Right forelimb (tissue), 1 donor: ENCODE measurements at regions not wholly inside any gene's neighbourhood (a gene's known extent, or its start where the extent isn't known, plus 50 kb on each side); places are given as distances from the start of the nearest gene placed in this dataset.

Source experiments
- DNase-seq: peaks from one replicate; pipeline ENCODE4 v3.0.0-alpha.2; 2018

DNA sequence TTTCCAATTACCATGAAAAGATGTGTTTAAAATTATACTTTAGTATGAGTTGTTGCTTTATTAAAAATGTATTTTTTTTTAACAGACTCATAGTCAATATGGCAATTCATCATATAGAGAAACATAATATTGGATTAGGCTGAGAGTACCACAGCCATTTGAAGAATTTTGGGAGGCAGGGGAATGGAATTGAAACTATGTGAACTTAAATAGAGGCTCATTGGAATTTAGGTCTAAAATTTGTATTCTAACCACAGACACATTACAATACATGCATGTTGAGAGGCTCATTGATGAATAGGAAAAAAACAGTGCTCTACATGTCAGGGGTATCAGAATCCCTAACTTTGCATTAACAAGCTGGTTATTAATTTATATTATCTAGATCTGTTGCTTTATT lies 269.6 kb downstream of the DKK2 start:
- no peak for DNase-seq

DNA sequence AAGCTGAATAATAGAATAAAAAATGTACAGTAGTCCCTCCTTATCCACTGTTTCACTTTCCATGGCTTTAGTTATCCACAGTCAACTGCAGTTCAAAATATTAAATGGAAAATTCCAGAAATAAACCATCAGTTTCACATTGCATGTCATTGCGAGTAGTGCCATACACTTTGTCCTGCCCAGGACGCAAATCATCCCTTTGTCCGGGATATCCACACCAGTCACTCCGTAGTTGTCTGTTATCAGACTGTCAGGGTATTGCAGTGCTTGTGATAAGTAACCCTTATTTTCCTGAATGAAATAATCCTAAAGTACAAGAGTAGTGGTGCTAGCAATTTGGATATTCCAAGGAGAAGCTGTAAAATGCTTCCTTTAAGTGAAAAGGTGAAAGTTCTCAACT lies 271.3 kb downstream of the DKK2 start:
- DNase-seq: no peak

DNA sequence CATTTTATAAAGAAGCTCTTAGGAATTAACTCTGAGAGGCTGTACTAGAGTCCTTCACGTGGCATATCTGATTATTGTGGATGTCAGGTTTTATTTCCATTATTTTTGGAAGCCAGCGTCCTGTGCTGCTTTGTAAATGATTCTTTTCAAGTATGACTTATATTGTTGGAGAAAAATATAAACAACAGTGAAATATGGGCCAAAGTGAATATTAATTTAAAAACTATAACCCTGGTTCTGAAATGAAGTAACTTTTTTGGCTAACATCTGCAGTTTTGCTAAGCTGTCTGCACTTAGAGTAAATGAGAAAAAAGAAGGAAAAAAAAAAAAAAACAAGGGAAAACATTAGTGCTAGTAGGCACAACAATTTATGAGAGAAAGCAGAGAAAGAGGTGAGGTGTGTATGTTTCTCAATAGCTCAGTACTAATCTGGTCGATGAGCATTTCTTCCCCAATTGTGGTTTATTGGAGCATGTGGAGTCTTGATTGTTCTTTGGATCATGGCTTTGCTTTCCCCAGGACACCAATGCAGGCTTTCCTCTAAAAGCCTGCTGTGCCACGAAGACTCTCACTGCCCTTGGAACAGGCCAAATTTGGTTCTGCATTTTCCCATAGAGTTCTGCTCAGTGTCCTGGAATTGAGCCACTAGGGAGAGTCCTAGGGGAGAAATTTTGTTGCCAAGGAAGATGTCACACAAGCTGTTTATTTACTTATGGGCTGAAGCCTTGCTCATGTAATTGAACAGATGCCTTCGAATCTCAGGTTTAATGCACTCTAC lies 273.3 kb downstream of the DKK2 start:
- DNase-seq: peak; percentile 62

DNA sequence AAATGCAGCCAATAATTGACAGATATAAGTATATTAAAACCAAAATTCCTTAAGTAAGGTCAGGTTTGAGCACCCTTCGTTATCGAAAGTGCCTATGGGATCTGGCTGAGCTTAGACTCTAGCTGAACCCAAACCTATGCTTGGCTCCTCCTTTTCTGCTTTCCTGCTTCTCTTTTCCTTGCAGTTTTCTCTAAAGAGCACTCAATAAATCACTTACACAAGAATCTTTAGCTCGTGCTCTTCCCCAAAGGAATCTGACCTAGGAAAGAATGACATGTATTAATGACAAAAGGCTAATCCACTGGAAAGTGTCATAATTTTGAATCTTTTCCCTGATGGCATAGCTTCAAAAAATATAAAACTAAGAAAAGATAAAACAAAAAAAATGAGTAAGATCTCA lies 282.7 kb downstream of the DKK2 start:
- no peak for DNase-seq

DNA sequence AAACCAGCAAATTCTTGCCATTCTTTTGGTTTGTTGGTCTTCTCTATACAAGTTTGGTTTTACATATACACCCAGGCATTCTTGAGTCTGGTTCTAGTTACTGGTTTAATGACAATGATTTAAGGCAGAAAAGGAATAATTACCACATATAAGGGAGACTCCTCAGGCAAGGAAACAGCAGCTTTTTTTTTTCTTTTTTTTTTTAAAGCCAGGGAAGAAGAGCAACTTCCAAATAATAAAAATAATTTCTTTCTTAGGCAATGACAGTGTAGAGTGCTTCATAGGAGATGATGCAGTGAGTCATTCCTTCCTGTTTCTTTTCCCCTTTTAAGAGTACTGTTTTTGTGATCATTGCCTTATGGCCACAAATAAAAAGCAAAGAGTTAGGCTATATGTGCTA lies 289.7 kb downstream of the DKK2 start:
- DNase-seq: no peak

DNA sequence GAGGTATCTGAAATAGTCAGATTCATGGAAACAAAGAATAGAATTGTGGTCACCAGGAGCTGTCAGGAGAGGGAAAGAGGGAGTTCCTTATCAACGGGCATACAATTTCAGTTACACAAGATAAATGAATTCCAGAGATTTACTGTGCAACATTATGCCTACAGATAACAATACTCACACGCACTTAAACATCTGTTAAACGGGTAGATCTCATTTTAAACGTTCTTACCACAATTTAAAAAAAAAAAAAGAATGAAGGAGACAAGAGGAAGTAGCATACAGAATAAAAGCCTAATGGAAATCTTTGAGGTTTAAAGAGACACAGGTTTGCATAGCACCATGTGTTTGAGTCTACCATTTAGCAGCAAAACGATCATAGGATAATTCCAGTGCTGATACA lies 298.0 kb downstream of the DKK2 start:
- no peak for DNase-seq

DNA sequence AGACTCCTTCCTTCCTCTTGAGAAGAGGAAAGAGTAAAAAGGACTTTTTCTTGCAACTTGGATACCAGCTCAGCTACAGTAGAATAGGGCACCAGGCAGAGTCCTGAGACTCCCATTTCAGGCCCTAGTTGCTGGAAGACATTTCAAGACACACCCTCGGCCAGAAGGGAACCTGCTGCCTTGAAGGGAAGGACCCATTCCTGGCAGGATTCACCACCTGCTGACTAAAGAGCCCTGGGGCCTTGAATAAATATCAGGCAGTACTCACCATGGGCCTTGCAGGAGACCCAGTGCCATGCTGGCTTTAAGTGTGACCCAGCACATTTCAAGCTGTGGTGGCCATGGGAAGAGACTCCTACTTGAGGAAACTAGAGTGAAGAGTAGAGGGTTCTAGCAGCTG lies 317.6 kb downstream of the DKK2 start:
- DNase-seq: no peak

DNA sequence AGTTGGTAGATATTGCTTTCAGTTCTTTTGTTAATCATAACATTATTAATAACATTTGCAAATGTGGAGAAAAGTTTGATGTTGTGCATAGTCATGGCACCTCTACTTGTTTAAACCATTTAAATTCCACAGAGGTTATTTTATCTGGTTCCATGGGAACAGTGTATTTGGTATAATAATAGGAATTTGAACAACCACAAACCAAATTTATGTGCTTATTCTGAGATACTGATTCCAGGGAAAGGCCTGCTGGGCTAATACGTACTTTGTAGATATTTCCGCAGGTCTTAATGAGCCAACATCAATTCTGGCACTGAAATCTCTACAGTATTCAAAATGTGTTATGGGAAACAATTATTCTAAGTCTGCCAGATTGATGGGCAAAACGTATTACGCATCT lies 319.0 kb downstream of the DKK2 start:
- no peak for DNase-seq

DNA sequence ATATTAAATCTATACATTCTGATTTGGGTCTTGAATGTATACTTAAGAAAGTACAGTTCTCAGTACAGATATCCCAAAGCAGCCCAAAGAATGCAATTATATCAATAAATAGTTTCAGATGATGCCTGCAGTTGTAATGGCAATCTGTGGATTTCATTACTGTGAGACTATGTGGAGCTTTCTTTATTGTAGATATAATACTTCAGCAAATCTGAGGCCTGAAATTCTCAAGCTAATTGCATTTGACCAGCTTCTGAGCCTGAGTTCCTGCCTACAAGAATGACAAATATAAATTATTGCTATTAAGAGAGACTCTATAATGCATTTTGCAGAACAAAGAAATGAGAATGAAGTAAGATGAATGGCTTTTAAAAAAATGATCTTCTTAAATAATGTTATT lies 320.3 kb downstream of the DKK2 start:
- DNase-seq: no peak

DNA sequence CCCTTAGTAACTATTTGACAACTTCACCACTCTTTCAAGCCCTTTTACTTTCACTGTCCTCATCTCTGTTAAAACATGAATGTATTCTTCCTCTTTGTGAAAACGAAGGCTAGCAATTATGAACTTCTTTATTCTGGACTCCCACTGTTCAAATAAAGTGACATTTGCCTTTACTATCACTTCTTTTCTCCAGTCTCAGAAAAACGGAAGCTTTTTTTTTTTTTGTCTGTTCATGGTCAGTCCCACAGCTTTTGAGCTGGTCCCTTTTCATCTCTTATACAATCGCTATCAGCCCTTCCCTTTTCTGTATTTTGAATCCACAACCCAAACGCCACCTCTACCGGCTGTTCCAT lies 327.7 kb downstream of the DKK2 start:
- no peak for DNase-seq

DNA sequence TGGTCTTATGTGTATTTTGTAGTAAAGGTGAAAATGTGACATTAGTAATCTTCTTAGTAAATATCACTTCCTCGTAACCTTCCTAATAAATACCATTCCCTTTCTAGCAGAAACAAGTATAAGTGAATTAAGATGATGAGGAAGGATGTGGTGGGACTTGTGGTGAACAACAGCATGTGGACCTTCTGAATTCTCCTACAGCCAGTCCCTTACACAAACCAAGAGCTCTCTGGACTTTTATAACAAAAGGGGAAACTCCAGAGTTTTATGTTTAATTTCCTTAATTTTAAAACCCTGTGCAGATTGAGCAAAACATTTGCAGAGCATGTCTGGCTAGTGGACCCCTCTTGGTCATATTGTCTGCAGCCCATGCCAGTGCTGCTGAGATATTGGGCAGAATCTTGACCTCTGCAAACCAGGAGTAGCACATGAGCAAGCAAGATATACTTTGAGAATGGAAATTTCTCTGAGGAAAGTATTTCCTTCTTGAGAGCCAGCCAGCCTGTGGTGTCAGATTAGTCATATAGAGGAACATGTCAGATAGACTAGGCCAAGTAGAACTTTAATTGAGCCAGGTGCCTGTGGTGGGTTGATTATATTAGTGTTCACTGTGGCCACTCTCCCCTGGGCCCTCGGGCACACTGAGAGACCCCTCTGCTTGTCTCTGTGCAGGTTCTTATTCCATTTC lies 328.2 kb downstream of the DKK2 start:
- no peak for DNase-seq

DNA sequence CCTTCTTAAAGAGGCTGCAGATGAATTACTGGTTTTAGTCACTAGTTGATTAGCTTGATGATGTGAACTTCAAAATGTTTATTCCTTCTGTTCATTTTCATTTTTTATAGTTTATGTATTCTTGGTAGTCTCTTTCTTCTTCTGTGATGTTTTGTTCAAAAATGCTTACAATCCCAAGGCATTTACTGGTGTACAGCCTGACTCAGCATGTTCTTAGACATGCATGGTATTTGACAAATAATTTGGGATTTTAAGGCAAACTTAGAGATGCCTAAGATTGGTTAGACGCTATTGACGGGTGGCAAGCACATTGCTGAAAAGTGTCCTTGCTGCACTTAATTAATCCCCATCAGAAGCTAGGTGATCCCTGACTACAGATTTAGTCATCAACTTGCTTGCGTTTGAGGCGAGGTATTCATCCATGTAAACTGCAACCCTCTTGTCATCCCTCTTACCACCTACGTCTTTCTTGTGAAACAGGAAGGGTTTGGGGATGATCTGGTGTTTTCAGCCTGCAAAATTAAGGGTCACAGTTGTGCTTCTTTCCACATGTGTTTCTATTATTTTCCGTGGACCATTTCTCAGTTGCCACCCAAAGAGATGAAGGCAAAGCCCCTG lies 331.8 kb downstream of the DKK2 start:
- DNase-seq: no peak

DNA sequence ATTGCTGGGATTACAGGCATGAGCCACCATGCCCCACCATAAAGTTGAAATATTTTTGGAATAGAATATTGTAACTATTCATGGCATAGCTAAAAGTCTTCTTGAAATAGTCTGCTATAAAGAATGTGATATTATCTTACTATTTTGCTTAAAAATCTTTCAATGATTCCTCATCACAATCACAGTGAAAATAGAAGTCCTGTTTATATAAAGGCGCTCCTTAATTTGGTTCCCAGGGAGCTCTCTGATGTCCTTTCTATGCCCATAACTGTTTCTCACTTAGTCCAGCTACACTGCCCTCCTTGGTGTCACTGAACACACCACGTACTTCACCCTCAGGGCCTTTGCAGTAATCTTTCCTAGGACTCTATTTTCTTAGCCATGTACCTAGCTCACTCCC lies 331.7 kb upstream of the GIMD1 start:
- DNase-seq: no peak

DNA sequence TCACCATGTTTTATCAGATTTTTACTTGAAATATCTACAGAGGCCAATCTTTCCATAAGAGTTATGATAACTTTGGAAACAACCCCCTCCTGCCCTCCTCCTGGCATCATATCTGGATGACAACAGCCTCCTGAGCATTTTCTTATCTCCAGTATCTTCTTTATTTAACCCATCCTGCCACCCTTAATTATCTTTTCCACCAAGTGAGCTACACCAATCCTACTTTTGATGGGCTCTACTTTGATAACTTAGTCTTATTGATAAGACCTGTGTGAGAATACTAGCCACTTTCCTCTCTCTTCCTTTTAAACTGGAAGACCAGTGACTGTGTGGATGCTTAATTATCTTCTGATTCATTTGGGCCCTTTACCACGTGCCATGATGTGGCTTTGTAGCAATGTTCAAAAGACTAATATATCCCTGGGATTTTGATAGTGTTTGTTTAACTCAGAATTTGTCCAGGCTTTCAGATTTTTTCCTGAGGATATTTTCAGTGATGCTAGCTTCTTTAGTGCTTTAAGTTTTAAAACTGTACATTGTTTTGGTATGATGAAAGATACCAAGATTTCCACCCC lies 330.1 kb upstream of the GIMD1 start:
- no peak for DNase-seq

DNA sequence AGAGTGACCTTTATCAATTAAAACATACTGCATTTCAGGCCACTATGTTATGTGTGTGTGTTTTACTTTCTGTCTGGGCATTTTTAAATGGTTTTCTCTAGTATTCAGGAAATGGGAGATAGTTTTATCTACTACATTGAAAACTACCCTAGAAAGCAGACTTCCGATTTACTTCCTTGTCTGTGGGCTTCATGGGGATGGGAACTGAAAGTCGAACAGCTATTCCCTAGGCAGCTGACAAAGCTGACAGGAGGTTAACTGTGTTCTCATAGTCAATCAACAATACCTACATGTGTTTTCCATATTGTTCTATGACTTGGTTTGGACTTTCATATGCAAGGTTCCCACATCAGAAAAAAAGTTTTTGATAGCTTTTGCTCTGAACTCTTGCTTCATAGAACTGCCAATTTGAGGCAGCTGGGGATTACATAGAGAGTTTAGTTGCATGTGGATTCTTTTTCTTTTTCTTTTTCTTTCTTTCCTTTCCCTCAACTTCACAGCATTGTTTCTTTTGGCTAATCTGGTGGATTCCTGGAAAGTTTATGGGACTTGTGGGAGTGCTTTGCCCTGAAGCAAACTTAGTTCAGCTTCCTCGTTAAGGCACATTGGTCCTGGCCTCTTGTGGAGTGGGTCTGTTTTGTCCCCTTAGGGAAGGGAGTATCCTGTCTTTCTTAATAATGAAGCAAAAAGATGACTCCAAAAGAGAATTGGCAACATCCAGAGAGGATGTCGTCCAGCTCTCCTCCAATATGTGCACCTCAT lies 327.1 kb upstream of the GIMD1 start:
- peak; percentile 60 for DNase-seq

DNA sequence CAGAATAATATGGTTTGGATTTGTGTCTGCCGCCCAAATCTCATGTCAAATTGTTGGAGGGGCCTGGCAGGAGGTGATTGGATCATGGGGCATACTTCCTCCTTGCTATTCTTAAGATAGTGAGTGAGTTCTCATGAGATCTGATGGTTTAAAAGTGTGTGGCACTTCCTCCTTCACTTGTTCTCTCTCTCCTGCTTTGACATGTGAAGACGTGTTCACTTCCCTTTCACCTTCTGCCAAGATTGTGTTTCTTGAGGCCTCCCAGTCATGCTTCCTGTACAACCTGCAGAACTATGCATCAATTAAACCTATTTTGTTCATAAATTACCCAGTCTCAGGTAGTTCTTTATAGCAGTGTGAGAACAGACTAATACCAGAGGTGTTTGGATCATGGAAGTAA lies 325.7 kb upstream of the GIMD1 start:
- no peak for DNase-seq

DNA sequence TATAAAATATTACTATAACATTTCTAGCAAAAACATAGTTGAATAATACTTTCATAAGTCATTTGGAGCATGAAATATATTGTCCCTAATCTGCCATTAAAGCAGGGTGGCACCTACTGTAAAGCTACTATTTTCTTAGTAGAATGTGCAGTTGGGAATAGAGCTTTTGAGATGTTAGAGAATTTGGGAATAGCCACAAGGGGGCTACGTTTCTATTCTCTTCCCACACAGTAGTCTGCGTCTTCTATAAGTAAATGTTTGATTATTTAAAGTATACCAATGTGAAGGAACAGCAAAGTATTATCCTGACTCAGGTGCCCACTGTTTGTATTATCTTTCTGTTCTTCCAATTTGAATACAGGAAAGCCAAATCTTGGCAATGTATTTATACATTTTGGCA lies 323.2 kb upstream of the GIMD1 start:
- DNase-seq: no peak

DNA sequence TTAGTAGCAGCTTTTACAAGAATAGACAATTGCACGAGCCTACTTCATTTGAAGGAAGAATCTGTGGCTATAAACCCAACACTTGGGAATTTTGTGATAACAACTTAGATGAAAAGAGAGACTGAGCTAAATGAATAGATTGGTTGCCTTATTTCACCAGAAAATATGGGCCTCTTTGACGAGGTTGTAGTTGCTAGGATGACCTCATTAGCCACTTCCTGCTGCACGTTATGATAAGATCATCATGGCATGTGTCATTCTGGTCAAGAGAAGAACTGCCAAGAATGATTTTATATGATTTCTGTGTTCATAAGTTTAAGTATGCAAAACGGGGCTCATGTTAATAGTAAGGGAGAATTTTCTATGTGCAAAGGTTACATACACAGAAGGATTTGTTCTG lies 321.9 kb upstream of the GIMD1 start:
- no peak for DNase-seq

DNA sequence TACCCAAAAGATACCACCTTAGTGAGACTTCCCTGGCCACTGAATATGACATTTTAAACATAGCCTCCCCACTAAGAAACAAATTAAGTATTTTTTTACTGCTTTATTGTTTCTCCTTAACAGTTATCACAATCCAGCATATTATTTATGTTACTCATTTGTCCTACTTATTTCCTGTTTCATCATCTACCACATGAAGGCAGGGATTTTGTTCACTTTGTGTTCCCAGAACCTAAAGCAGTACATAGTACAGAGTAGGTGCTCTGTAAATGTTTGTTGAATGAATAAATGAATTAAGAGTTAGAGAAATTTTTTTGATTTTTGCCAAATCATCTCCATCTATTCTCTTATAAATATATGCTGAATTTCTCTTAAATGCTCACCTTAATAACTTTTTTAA lies 318.4 kb upstream of the GIMD1 start:
- DNase-seq: no peak

DNA sequence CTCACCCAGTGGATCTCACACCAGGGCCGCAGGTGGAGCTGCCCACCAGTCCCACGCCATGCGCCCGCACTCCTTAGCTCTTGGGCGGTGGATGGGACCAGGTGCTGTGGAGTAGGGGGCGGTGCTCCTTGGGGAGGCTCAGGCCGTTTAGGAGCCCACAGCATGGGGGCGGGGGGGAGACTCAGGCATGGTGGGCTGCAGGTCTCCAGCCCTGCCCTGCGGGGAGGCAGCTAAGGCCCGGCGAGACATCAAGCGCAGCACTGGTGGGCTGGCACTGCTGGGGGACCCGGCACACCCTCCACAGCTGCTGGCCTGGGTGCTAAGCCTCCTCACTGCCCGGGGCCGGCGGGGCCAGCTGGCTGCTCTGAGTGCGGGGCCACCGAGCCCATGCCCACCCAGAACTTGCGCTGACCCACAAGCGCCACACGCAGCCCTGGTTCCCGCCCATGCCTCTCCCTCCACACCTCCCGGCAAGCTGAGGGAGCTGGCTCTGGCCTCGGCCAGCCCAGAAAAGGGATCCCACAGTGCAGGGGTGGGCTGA lies 312.9 kb upstream of the GIMD1 start:
- DNase-seq: no peak

DNA sequence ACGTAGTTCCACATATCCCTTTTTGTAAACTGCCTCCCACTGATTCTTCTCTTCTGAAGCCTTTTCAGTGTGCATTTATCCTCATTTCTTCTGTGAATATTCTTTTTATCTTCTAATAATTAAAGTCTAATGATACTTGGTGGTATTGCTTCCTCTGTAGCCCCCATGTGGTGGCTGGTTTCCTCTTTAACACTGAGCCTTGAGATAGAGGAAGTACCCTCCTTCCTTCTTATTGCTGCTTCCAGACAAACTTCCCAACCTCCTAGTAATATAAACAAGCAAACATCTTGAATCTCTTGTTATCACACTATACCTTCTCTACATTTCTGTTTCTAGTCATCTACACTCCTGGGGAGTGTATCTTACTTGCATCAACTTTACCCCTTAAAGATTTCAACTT lies 310.5 kb upstream of the GIMD1 start:
- DNase-seq: no peak

DNA sequence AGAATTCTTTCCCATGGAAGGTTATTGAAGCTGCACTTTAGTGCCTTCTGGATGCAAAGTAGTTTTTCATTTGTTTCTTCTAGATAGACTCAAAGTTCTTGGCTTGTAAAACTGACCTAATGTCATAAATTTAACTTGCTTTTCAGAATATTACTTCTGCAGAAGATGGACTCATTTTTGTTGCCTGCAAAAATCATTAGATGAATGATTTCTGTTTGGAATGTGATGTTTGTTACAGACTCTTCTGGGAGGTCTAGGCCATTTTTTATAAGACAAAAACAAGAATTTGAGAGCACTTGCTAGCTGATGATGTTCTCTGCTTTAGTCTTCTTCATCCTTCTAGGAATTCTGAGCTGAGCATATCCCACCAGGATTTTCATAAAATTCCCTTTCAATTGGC lies 308.6 kb upstream of the GIMD1 start:
- DNase-seq: no peak
